IPS DF 19.7 (cell line): ENCODE measurements at regions not wholly inside any gene's neighbourhood (a gene's known extent, or its start where the extent isn't known, plus 50 kb on each side); places are given as distances from the start of the nearest gene placed in this dataset.
"Not testable (repeated sequence)": the region's sequence is repeated elsewhere in the genome, so short reads cannot be mapped to it uniquely, and the experiment has no call there.

Source experiments
- DNase-seq: peaks from one replicate; pipeline ENCODE4 v3.0.0-alpha.2; 2013; ENCODE audit warnings: low read depth, low spot score

DNA sequence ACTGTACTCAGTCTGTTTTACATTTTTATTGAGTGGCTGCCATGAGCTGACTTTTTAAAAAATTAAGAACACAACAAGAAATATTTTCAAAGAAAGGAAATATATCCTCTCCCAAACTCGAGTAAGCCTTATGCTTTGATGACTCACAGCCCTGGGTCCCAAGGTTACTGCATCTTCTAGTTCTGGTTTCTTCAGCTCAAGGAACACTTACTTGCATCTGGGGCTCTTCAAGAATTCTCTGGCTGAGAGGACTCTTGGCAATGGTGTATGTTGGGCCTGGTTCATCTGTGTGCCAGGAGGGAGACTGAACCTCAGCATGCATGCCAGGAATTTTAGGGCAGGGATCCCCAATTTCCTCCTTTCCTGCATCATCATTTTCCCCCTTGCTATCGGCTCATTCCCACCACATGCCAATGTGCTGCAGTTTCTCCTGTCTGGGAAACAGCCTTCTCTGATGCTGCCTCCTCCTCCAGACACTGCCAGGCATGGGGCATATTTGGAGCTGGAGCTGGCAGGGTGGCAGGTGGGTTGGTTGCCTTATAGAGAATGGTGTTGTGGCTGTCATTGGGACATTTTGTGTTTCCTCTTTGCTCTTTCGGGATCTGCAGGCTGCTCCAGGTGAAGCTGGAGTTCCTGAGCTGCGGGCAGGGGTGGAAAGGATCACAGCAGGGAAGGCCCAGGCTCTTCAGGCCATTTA, 192.2 kb upstream of the HS6ST1 start:
- no peak for DNase-seq

GRCh38 chr2:128511731-128512378, 193.2 kb upstream of the HS6ST1 start:
- no peak for DNase-seq

DNA sequence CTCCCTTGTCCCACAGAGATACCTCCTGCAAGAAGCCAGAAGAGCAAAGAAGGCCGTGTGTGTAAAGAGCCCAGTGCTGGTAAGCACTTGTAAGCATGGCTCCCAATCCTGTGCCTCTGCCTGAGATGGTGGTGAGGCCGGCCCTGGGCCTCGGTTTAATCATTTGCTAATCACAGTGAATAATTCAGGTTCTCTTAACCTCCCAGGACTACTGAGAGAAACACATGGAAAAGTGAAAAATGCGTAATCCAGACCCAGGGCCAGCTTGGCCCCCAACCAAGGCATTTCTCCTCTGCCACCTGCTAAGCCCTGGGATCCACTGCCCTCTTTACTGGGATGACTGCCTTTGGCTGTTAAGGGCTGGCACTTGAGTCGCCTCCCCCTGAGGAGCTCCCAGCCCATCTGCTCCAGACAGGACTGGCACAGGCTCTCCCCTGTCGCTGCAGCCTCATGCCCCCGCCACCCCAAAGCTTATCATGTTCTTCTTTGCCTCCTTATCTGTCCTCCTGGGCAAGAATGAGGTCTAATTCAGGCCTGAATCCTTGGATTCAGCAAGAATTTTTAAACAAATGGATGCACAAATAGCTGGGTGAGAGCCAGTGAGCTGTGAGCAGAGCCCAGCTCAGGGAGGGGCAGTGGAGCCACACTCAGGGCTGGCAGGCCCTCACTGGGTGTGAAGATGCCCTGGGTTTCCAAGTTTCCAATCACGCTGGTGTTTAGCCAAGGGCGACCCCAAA, 193.9 kb upstream of the HS6ST1 start:
- no peak for DNase-seq

GRCh38 chr2:128513116-128513960, 194.7 kb upstream of the HS6ST1 start:
- no peak for DNase-seq

DNA sequence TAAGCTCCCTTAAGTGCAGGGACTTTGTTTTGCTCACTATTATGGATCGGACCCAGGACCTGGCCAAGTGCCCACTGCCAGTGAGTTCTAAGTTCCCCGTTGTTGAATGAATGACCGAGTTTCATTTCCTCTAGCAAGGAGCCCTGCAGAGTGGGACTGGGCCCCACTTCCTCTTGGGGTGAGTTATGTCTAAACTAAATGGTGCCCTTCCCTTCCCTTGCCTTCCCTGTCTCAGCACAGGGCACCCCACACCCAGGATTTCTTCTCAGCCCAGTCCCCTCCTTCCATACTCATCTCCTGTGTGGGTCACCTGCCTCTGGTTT, 195.3 kb upstream of the HS6ST1 start:
- DNase-seq, result no peak

- no peak for DNase-seq
Measured at GRCh38 chr2:128514555-128514955, 195.9 kb upstream of the HS6ST1 start.

- no peak for DNase-seq
Measured at GRCh38 chr2:128516938-128517337, 198.3 kb upstream of the HS6ST1 start.

GRCh38 chr2:128519028-128519427, 200.4 kb upstream of the HS6ST1 start:
- not testable (repeated sequence) for DNase-seq

DNA sequence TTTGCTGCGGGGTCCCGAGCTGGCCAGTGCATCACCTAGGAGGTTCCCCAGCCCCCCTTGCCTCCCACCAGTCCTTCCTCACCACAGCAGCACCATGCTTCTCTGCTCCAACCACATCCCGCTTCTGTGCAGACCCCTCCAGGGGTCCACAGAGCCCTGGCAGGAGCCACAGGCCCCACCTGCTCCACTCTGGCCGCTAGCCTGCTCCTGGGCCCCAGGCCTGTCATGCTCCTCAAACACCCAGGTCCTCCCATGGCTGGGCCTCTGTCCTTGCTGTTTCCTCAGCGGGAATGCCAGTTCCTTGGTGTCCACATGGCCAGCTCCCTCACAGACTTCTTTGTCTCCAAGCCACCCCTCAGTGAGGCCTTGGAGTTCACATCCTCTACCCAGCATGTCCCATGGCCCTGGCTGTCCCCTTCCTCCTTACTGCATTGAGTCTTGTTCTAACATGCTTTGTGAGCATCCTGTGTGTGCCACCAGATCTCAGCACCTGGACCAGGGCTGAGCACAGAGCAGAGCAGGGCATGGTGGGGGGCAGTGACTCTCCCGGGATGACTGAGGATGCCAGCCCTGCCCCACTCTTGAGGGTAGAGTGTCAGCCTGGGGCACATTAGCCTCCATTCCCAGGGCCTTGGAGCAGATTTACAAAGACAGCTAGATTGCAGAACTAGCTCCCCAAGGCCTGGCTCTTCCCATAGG, 201.0 kb upstream of the HS6ST1 start:
- DNase-seq, result no peak

GRCh38 chr2:128520340-128520739, 201.7 kb upstream of the HS6ST1 start:
- DNase-seq, result no peak

- no peak for DNase-seq
Measured at GRCh38 chr2:128520791-128521190, 202.1 kb upstream of the HS6ST1 start.

- DNase-seq, result no peak
Measured at GRCh38 chr2:128521482-128521881, 202.8 kb upstream of the HS6ST1 start.

GRCh38 chr2:128522829-128523228, 204.2 kb upstream of the HS6ST1 start:
- DNase-seq, result no peak

- DNase-seq, result no peak
Measured at GRCh38 chr2:128523457-128523856, 204.8 kb upstream of the HS6ST1 start.

- DNase-seq, result no peak
Measured at GRCh38 chr2:128524183-128524582, 205.5 kb upstream of the HS6ST1 start.

- no peak for DNase-seq
Measured at GRCh38 chr2:128525653-128526052, 207.0 kb upstream of the HS6ST1 start.

- no peak for DNase-seq
Measured at GRCh38 chr2:128526455-128526976, 207.8 kb upstream of the HS6ST1 start.

- DNase-seq, result no peak
Measured at GRCh38 chr2:128528133-128528532, 209.5 kb upstream of the HS6ST1 start.

GRCh38 chr2:128530025-128530573, 211.4 kb upstream of the HS6ST1 start:
- no peak for DNase-seq

DNA sequence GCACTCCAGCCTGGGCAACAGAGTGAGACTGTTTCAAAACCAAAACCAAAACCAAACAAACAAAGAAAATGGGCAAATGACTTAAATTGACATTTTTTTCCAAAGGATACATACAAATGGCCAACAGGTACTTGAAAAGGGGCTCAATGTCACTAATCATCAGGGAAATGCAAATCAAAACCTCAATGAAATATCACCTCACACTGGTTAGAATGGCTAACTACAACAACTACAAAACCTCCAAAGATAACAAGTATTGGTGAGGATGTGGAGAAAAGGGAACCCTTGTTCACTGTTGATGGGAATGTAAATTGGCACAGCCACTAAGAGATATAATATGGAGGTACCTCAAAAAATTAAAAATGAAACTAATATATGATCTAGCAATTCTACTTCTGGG, 213.2 kb upstream of the HS6ST1 start:
- DNase-seq, result no peak

- no peak for DNase-seq
Measured at GRCh38 chr2:128533101-128533500, 214.4 kb upstream of the HS6ST1 start.
